ENCODE measurements at regions not wholly inside any gene's neighbourhood (a gene's known extent, or its start where the extent isn't known, plus 50 kb on each side); places are given as distances from the start of the nearest gene placed in this dataset.

DNA sequence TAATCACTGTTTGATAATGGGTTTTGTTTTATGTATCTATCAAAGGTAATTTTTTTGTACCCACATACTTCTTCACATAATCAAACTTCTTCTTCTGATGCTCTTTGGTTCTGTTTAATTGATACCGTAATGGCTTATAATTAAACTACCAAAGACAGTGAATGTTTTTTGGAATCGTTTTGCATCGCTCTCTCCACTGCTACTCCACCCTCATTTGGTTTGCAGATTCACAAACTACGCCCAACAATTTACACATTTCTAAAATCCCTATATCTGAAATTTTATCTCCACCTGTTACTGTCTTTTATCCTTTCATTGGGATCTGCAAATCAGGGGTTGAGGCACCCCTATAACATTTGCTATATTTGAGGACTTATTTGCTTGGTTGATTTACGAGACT lies 319.6 kb downstream of the RWDD3 start:
- TF ChIP-seq, protein P1, sequence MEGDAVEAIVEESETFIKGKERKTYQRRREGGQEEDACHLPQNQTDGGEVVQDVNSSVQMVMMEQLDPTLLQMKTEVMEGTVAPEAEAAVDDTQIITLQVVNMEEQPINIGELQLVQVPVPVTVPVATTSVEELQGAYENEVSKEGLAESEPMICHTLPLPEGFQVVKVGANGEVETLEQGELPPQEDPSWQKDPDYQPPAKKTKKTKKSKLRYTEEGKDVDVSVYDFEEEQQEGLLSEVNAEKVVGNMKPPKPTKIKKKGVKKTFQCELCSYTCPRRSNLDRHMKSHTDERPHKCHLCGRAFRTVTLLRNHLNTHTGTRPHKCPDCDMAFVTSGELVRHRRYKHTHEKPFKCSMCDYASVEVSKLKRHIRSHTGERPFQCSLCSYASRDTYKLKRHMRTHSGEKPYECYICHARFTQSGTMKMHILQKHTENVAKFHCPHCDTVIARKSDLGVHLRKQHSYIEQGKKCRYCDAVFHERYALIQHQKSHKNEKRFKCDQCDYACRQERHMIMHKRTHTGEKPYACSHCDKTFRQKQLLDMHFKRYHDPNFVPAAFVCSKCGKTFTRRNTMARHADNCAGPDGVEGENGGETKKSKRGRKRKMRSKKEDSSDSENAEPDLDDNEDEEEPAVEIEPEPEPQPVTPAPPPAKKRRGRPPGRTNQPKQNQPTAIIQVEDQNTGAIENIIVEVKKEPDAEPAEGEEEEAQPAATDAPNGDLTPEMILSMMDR (IDR thresholded peaks at IDR 0.05; ENCODE audit: extremely low read depth, missing control alignments): no peak

DNA sequence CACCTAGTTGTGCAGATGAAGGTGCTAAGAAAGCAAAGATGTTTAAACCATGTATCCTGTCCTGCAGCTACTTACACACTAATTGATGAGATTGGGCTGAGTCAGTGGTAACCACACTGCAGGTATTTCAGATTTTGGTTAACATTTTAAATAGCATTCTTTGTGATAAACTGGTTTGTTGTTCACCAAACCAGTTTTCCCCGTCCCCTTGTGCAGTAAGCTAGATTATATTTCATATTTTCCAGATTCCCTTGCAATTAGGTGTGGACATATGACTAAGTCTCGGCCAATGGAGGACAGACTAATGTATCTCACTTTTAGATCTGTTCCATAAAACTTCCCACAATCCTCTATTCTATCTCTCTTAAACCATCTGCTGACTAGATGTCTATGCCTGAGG lies 320.4 kb downstream of the RWDD3 start:
- DNase-seq (ENCODE audit: low spot score): no peak

More for the DNA sequence above, 319.6 kb downstream of the RWDD3 start:
- DNase-seq (ENCODE audit: low spot score): no peak

DNA sequence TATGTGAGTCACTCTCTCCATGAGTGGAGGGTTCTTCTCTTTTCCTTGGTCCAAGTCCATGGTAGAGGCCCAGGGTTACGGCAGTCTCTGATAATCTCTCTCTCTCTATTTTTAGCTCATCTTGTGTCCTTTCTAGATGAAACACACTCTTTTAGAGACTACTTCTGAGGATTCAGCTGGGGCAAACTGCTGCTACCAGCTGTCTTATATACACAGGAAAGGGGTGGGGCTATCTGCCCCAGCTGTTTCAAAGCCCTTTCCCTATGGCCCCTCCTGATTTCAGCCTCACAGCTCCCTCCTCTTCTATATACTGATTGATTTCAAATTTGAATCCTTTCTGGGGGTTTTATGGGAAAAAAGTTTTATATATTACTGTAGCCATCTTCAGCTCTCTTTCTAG lies 324.8 kb downstream of the RWDD3 start:
- TF ChIP-seq, protein P1 (IDR thresholded peaks at IDR 0.05; ENCODE audit: extremely low read depth, missing control alignments): no peak
- DNase-seq (ENCODE audit: low spot score): no peak

More for the DNA sequence above, 320.4 kb downstream of the RWDD3 start:
- TF ChIP-seq, protein P1 (IDR thresholded peaks at IDR 0.05; ENCODE audit: extremely low read depth, missing control alignments): no peak

DNA sequence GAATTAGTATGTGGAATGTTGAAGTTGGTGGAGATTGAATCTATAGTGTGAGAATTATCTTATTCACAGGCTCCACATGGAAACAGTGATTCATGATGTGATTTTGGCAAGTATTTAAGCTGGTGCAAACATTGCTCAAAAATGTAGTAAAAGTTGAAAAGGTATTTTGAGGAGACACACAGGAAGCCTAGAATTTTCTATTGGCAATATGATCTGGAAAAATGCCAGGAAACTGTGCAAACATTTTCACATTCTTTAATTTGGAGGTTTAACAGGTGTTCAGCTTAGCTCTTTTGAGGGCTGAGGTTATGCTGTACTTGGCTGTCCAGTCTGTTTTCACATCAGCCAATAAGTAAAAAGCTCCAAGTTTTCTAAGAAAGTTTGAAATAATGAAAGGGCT lies 327.3 kb downstream of the RWDD3 start:
- TF ChIP-seq, protein P1 (IDR thresholded peaks at IDR 0.05; ENCODE audit: extremely low read depth, missing control alignments): no peak
- DNase-seq (ENCODE audit: low spot score): no peak

DNA sequence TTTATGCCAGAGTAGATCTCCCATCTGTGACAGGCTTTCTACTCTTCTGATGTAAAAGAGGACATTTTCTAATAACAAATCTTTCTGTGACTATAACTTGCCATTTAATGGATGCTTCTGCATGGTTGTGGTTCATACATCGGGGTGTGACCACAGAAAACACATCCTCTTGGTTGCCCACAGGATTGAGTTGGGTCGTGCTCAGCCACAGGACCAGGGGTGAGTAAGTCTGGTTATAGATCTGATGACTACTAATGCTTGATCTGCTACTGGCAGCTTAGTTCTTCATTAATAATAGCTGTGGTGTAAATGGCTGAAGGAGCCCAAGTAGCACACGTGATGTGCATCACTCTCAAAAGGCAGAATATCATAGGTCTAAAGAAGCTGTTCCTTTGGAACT lies 328.2 kb downstream of the RWDD3 start:
- DNase-seq (ENCODE audit: low spot score): no peak
- TF ChIP-seq, protein P1 (IDR thresholded peaks at IDR 0.05; ENCODE audit: extremely low read depth, missing control alignments): no peak

DNA sequence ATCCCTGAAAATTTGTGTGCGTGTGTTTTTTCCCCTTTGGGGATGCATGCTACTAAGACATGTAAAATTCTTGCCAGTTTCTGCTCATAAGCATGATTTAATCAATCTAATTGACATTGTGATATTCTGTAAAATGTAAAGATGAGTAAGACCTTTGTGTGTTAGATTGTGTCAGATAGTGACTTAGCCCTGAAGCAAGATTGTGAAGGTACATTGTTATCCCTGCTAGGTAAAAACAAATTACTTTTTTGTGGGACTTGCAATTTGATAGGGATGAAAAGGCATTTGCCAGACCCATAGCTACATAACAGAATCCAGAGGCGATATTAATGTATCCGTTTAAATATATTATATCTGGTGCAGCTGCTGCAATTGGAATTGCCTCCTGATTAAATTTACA lies 338.0 kb downstream of the RWDD3 start:
- TF ChIP-seq, protein P1 (IDR thresholded peaks at IDR 0.05; ENCODE audit: extremely low read depth, missing control alignments): no peak
- no peak for DNase-seq (ENCODE audit: low spot score)

DNA sequence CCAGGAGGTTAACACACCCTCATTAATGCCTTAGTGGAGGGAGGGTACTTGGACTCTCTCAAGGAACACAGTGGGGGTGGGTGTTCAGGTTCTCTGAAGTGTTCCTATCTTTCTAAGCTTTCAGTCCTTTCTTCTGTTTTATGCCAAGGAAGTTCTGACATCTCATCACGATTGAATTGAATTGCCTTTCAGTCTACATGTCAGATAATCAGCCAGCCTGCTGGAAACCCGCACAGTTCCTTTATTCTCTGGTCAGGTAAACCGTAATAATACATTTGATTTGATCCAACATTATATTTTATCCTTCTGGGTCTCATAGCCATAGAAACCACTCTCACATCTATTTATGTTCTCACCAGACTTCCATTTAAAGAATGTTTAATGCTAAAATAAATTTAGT lies 339.0 kb downstream of the RWDD3 start:
- DNase-seq (ENCODE audit: low spot score): no peak
- TF ChIP-seq, protein P1 (IDR thresholded peaks at IDR 0.05; ENCODE audit: extremely low read depth, missing control alignments): no peak

Data from GM20000 (cell line).